ENCODE measurements at regions not wholly inside any gene's neighbourhood (a gene's known extent, or its start where the extent isn't known, plus 50 kb on each side); places are given as distances from the start of the nearest gene placed in this dataset.

DNA sequence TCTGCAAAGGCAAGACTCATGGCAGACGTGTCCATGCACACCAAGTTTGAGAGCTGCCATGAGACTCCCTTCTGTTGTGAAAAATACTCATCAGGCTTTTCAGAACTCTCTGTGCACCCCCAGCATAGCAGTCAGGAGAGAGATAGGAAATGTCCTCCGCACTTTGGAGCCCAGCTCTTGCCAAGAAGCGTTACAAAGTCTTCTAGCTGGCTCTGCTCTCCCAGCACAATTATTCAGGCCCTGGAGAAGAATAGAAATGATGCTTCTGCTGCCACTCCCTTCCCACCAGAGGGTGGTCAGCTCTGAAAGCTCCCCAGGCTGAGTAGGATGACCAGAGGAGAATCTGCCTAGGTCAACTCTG, 594.4 kb upstream of the ID2 start:
- TF ChIP-seq CTCF (IDR thresholded peaks at IDR 0.05; ENCODE audit: low read depth, low read length, poor library complexity, severe bottlenecking) = no peak
- TF ChIP-seq EZH2phosphoT487 (IDR thresholded peaks at IDR 0.05; ENCODE audit: borderline replicate concordance, low read length) = no peak

Data from DOHH2 (cell line).